IMR-90 (cell line): ENCODE measurements at regions not wholly inside any gene's neighbourhood (a gene's known extent, or its start where the extent isn't known, plus 50 kb on each side); places are given as distances from the start of the nearest gene placed in this dataset.

Source experiments
- BHLHE40 ChIP-seq: fragments of 150-350 bp; IDR thresholded peaks from 2 replicates; pipeline ENCODE4 v1.6.1; 2016; ENCODE audit warnings: mild to moderate bottlenecking, low read depth, low read length
- FOS ChIP-seq: fragments of 150-350 bp; IDR thresholded peaks from 2 replicates; pipeline ENCODE4 v1.6.1; 2016; ENCODE audit warnings: low read depth, low read length
- MAZ ChIP-seq: IDR thresholded peaks from 2 replicates; pipeline ENCODE4 v1.6.1; 2012; ENCODE audit warnings: low read depth, mild to moderate bottlenecking, low read length, improper control_type of control experiment, moderate library complexity, borderline replicate concordance
- POLR2A ChIP-seq: IDR thresholded peaks from 2 replicates; pipeline ENCODE4 v1.6.1; 2012; ENCODE audit warnings: mild to moderate bottlenecking, low read depth, low read length
- RAD21 ChIP-seq: IDR thresholded peaks from 2 replicates; pipeline ENCODE4 v1.6.1; 2012; ENCODE audit warnings: low read length, improper control_type of control experiment
- RFX5 ChIP-seq: IDR thresholded peaks from 2 replicates; pipeline ENCODE4 v1.8.0; 2012; ENCODE audit warnings: low read depth, mild to moderate bottlenecking, low read length, moderate library complexity
- SMC3 ChIP-seq: fragments of 150-350 bp; IDR thresholded peaks from 2 replicates; pipeline ENCODE4 v1.6.1; 2016; ENCODE audit warnings: low read depth, mild to moderate bottlenecking, antibody characterized with exemption, low read length, moderate library complexity
- TF ChIP-seq, protein P1 (sequence below): conservative IDR thresholded peaks from 2 replicates; pipeline ENCODE4 v1.5.1; 2012; ENCODE audit warnings: mild to moderate bottlenecking, low read depth, low read length, improper control_type of control experiment
- TF ChIP-seq, protein P2 (sequence below): fragments of 150-350 bp; IDR thresholded peaks from 2 replicates; pipeline ENCODE4 v1.6.1; 2017; ENCODE audit warnings: mild to moderate bottlenecking, antibody characterized with exemption, low read length, low read depth
- TF ChIP-seq, protein P3 (sequence below): fragments of 150-350 bp; IDR thresholded peaks from 2 replicates; pipeline ENCODE4 v1.6.1; 2016; ENCODE audit warnings: low read depth, mild to moderate bottlenecking, low read length, moderate library complexity, borderline replicate concordance

DNA sequence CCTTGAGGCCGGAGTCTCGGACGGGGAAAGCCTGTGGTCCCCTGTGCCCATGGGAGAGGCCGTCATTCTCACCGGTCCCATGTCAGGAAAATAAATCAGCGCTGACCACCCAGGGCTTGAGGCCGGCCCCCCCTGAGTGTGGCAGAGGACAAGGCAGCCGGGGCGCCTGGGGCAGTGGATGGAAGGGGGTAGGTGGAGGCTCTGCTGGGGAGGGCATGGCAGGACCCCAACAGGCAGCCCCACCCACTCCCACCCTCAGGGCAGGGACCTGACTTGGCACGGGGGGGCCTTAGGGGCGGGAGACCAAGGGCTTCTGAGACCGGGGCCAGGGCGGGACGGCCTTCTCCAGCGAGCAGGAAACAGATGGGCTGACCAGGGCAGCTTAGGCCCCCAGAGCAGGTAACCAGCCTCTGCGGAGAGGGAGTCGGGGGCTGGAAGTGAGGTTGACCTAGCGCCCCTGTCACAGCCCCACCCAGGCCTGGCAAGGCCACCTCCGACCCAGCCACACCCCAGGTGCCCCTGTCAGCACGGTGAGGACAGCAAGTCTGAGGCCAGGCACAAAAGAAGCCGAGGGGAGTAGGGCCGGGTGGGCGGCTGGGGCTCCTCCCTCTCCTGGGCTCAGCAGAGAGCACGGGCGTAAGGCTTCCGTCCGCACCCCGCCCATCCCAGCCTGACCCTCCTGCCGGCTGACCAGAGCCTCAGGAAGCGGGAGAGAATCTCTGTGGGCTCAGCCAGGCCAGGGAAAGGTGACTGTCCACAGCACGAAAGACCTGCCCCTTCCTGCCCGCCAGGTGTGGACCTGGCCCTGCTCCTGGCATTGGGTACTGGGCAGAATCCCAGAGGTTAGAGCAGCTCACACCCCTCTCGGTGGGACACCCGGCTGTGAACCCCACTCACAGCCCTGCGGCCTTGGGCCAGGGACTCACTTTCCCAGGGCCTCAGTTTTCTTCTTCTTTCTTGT lies 87.4 kb downstream of the FOXL3 start:
- TF ChIP-seq BHLHE40: no peak
- no peak for TF ChIP-seq RFX5
- TF ChIP-seq MAZ: no peak
- TF ChIP-seq, protein P1, sequence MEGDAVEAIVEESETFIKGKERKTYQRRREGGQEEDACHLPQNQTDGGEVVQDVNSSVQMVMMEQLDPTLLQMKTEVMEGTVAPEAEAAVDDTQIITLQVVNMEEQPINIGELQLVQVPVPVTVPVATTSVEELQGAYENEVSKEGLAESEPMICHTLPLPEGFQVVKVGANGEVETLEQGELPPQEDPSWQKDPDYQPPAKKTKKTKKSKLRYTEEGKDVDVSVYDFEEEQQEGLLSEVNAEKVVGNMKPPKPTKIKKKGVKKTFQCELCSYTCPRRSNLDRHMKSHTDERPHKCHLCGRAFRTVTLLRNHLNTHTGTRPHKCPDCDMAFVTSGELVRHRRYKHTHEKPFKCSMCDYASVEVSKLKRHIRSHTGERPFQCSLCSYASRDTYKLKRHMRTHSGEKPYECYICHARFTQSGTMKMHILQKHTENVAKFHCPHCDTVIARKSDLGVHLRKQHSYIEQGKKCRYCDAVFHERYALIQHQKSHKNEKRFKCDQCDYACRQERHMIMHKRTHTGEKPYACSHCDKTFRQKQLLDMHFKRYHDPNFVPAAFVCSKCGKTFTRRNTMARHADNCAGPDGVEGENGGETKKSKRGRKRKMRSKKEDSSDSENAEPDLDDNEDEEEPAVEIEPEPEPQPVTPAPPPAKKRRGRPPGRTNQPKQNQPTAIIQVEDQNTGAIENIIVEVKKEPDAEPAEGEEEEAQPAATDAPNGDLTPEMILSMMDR: no peak
- TF ChIP-seq, protein P2, sequence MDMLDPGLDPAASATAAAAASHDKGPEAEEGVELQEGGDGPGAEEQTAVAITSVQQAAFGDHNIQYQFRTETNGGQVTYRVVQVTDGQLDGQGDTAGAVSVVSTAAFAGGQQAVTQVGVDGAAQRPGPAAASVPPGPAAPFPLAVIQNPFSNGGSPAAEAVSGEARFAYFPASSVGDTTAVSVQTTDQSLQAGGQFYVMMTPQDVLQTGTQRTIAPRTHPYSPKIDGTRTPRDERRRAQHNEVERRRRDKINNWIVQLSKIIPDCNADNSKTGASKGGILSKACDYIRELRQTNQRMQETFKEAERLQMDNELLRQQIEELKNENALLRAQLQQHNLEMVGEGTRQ: no peak
- no peak for TF ChIP-seq FOS
- no peak for TF ChIP-seq POLR2A
- TF ChIP-seq, protein P3, sequence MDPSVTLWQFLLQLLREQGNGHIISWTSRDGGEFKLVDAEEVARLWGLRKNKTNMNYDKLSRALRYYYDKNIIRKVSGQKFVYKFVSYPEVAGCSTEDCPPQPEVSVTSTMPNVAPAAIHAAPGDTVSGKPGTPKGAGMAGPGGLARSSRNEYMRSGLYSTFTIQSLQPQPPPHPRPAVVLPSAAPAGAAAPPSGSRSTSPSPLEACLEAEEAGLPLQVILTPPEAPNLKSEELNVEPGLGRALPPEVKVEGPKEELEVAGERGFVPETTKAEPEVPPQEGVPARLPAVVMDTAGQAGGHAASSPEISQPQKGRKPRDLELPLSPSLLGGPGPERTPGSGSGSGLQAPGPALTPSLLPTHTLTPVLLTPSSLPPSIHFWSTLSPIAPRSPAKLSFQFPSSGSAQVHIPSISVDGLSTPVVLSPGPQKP: no peak
- no peak for TF ChIP-seq RAD21
- TF ChIP-seq SMC3: no peak
